Activated naive CD4-positive, alpha-beta T cell treated with anti-CD3 and anti-CD28 coated beads, Interleukin-2, amount 10 ng/mL, durations not matched to agents 7 days and 5 days (primary cell): ENCODE measurements at regions not wholly inside any gene's neighbourhood (a gene's known extent, or its start where the extent isn't known, plus 50 kb on each side); places are given as distances from the start of the nearest gene placed in this dataset.

ENCODE experiments used
- CTCF ChIA-PET: fragments of 350-600 bp; sonication (Branson Sonifier 250); formaldehyde crosslinking; loops from one replicate; lab custom pipeline; 2021; ENCODE audit warnings: antibody characterized with exemption; lab: Charles Lee
- DNase-seq: peaks from one replicate; pipeline ENCODE4 v3.0.0-alpha.2; 2020
- H3K27ac Mint-ChIP-seq: one replicate; pipeline ENCODE4 v1.8.0; 2021; ENCODE audit warnings: mild to moderate bottlenecking, moderate library complexity, mixed read lengths
- H3K27me3 Mint-ChIP-seq: one replicate; pipeline ENCODE4 v1.8.0; 2021; ENCODE audit warnings: mild to moderate bottlenecking, mixed read lengths
- H3K36me3 Mint-ChIP-seq: one replicate; pipeline ENCODE4 v1.8.0; 2021; ENCODE audit warnings: mixed read lengths
- H3K4me1 Mint-ChIP-seq: one replicate; pipeline ENCODE4 v1.8.0; 2021; ENCODE audit warnings: mixed read lengths
- H3K4me3 Mint-ChIP-seq: one replicate; pipeline ENCODE4 v1.8.0; 2021; ENCODE audit warnings: mild to moderate bottlenecking, moderate library complexity, mixed read lengths
- H3K9me3 Mint-ChIP-seq: one replicate; pipeline ENCODE4 v1.8.0; 2021; ENCODE audit warnings: mixed read lengths

DNA sequence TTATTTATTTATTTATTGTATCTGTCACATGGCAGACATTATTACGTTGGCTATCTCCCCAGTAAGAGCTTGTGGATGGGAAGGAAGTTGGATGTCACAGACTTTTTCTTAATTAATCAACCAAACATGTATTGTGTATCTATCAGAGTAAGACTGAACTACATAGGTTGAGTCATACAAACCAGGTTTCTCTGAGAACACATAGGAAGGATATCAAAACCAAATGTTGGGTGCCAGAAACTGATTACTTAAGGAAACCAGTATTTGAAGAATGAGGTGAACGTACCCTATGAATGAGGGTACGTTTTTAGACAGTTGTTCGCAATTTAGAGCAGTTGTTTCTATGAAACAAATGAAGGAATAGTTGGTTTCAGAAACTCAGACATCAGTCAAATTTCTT lies 136.4 kb downstream of the SLC17A6 start:
- no peaks in the 10 kb centered on the region for H3K9me3 Mint-ChIP-seq
- no peak for DNase-seq
- H3K4me1 Mint-ChIP-seq = no peaks in the 10 kb centered on the region
- H3K4me3 Mint-ChIP-seq = no peak overlapping the region
- H3K27ac Mint-ChIP-seq = no peak overlapping the region
- H3K36me3 Mint-ChIP-seq = no peaks in the 10 kb centered on the region
- CTCF ChIA-PET = no interaction called here
- no peaks in the 10 kb centered on the region for H3K27me3 Mint-ChIP-seq

DNA sequence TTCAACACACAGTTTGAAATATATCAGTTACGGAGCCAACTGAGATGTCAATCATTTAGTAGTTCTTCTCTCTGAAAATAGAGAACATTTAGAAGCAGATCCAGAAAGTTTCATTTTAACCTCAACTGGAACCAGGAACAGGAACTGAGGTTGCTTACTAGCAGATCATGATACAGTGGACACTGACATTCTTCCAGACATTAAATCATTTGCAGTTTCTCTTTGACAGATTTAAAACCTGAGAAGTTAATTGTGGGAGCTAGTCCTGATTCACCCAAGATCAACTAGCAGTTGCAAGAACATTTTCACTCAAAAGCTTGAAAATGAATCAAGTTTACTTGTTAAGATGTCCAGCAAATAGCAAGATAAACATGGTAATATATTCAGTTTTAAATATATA lies 135.4 kb downstream of the SLC17A6 start:
- CTCF ChIA-PET = no interaction called here
- H3K27me3 Mint-ChIP-seq = no peaks in the 10 kb centered on the region
- no peaks in the 10 kb centered on the region for H3K36me3 Mint-ChIP-seq
- no peak overlapping the region for H3K27ac Mint-ChIP-seq
- no peak for DNase-seq
- H3K9me3 Mint-ChIP-seq = no peaks in the 10 kb centered on the region
- H3K4me3 Mint-ChIP-seq = no peak overlapping the region
- H3K4me1 Mint-ChIP-seq = no peaks in the 10 kb centered on the region

DNA sequence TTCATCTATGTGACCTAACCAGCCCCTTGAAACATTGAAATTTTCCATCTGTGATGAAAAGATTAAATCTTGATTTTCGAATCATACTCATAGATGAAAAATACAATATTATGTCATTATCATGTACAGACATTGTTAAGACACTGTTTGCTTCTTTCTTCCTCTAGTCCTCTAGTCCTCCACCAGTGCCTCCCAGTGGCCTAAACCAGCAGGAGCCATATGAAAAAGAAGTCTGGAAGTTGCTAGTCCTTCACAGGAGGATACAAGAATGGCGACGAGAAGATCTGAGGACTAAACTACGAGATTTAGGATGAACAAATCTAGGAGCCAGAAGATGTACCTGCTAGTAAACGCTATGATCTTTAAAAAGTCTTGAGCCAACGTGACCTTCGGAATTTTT lies 134.1 kb downstream of the SLC17A6 start:
- Mint-ChIP-seq H3K4me3 (no peak overlapping the region), H3K4me1 (no peaks in the 10 kb centered on the region), H3K27ac (no peak overlapping the region), H3K36me3 (no peaks in the 10 kb centered on the region), H3K27me3 (no peaks in the 10 kb centered on the region), H3K9me3 (no peaks in the 10 kb centered on the region)
- DNase-seq = no peak
- CTCF ChIA-PET = no interaction called here

DNA sequence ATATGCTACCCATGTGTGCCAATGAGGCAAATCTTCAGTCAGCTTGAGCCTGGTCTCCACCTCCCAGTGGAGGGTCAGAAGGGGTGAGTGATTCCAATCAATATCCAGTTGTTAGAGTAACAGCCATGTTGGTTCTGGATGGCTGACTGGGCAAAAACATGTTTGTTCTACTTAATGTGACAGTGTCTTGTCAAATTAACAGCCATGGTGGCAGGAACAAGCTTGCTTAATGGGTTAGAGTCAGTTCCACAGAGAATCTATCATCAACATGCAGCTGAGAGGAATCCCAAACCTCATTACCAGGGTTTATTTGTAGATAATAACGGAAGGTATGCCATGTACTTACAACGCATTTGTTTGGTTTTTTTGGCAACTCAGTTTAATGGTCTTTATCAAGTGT lies 133.2 kb downstream of the SLC17A6 start:
- no peaks in the 10 kb centered on the region for H3K36me3 Mint-ChIP-seq
- CTCF ChIA-PET = interaction anchor here (0.7 kb wide), 1 partner anchor 13 kb away, joined by 3 read pairs; no protein-coding TSS in a partner anchor

DNA sequence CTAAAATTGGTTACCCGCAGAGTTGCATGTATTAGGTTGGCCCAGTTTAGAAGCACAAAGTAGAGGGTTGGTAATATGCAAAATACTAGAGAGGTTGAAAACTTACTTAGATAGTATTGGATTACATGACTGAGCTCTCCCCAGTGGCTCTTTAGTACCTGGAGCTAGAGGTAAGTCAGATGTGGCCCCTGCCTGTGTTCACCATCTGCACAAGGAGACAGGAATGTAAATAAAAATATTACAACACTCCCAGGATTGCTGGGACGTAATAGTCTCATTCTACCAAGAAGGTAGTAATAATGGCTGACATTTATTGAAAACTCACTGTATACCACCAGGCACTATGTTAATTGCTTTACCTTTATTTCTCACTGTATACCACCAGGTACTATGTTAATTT lies 129.6 kb downstream of the SLC17A6 start:
- Mint-ChIP-seq H3K27ac (no peak overlapping the region), H3K4me1 (no peaks in the 10 kb centered on the region), H3K9me3 (no peaks in the 10 kb centered on the region), H3K4me3 (no peak overlapping the region), H3K27me3 (no peaks in the 10 kb centered on the region), H3K36me3 (no peaks in the 10 kb centered on the region)
- CTCF ChIA-PET = no interaction called here
- no peak for DNase-seq

More for the DNA sequence above, 133.2 kb downstream of the SLC17A6 start:
- DNase-seq = no peak
- H3K27ac Mint-ChIP-seq = no peak overlapping the region
- no peak overlapping the region for H3K4me3 Mint-ChIP-seq
- H3K27me3 Mint-ChIP-seq = no peaks in the 10 kb centered on the region
- no peaks in the 10 kb centered on the region for H3K9me3 Mint-ChIP-seq
- no peaks in the 10 kb centered on the region for H3K4me1 Mint-ChIP-seq

DNA sequence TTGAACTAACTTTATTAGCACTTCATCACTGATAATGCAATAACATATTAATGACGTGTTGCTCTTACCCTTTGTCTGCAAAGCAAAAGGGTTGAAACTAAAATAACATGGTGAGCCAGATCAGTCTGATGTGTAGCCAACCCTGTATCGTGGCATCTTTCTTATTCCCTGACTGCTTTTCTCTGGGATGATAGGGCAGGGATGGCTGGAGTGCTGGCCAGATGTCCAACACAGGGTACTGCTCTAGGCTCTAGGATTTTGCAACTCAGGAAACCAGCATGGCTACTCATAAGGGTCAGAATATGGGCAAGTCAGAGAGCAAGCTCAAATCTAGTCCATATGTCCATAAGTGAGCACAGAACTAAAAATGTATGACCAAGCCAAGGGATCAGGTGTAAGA lies 129.1 kb downstream of the SLC17A6 start:
- CTCF ChIA-PET = no interaction called here
- Mint-ChIP-seq H3K9me3 (no peaks in the 10 kb centered on the region), H3K4me3 (no peak overlapping the region), H3K4me1 (no peaks in the 10 kb centered on the region), H3K36me3 (no peaks in the 10 kb centered on the region), H3K27me3 (no peaks in the 10 kb centered on the region), H3K27ac (no peak overlapping the region)
- no peak for DNase-seq

DNA sequence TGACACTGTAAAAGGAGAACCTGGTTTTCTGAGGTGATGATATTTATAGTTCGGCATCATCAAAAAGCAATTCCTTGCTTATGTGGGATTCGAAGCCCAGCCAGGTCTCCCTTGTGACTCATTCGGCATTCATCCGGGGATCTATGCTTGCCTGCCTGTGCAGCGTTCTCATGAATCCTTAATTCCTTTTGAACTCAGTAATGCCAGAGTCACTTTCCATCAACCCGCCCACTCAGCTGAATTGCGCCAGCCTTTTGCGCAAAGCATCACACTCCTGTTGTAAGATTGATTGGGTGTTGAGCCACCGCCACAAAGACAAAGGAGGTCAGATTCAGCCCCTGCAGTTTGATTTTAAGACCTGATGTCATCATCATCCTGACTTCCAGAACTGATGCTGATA lies 128.6 kb downstream of the SLC17A6 start:
- CTCF ChIA-PET = no interaction called here
- Mint-ChIP-seq H3K9me3 (no peaks in the 10 kb centered on the region), H3K36me3 (no peaks in the 10 kb centered on the region), H3K4me3 (no peak overlapping the region), H3K27me3 (no peaks in the 10 kb centered on the region), H3K27ac (no peak overlapping the region), H3K4me1 (no peaks in the 10 kb centered on the region)
- no peak for DNase-seq

DNA sequence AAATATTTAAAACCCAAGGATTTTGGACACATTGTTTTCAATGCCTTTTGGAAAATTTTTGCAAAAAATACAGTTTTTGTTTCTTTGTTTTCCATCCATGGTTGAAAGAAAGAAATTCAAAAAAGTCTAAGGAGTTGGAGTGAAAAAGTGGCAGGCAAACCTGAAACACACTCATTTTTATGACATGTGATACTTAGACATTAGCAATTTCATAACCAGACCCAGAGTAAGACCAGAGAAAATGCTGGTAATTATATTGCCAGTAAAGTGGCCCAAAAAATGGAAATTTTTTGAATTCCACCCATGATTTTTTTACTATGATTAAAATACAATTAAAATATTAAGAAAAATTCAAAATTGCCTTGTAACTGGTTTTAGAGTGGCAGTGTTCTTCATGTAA lies 128.2 kb downstream of the SLC17A6 start:
- Mint-ChIP-seq H3K4me1 (no peaks in the 10 kb centered on the region), H3K4me3 (no peak overlapping the region), H3K9me3 (no peaks in the 10 kb centered on the region), H3K36me3 (no peaks in the 10 kb centered on the region), H3K27ac (no peak overlapping the region), H3K27me3 (no peaks in the 10 kb centered on the region)
- CTCF ChIA-PET = no interaction called here
- no peak for DNase-seq

DNA sequence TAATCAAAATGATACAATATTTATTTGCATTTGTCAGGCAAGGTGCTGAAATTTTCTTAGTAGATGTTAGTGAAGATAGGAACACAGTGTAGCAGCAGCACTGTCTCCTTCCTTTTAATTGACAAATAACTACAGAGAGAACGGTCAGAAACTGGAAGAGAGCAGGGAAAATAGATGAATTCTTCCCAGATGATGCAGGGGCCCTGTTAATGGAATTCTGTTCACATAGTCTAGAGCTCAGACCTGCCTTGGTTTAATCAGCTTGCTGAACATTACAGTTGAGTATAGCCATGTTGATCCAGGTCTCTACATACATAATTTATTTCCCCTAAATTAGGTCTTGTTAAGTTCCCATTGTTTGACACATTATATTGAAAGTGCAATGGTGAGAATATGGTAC lies 127.4 kb downstream of the SLC17A6 start:
- Mint-ChIP-seq H3K4me3 (no peak overlapping the region), H3K9me3 (no peaks in the 10 kb centered on the region), H3K36me3 (no peaks in the 10 kb centered on the region), H3K4me1 (no peaks in the 10 kb centered on the region), H3K27me3 (no peaks in the 10 kb centered on the region), H3K27ac (no peak overlapping the region)
- no peak for DNase-seq
- CTCF ChIA-PET = no interaction called here

DNA sequence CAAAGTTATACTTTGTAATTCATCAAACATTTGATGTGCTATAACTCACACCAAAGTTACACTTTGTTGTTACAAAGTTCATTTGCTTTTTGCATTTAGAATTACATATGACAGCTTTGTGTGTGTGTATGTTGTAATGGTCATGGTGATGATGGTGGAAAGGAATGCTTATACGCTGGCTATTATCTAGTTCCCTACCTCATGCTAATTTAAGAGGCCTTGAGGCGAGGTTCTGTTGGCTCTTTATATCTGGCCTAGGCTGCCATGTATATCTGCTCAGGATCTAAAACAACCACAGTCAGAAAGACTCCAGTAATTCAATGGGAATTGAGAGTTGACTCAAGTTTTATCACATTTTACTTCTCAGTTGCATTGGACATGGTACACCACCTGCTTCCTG lies 123.4 kb downstream of the SLC17A6 start:
- H3K27ac Mint-ChIP-seq = no peak overlapping the region
- H3K36me3 Mint-ChIP-seq = no peaks in the 10 kb centered on the region
- no peaks in the 10 kb centered on the region for H3K9me3 Mint-ChIP-seq
- no peak for DNase-seq
- CTCF ChIA-PET = no interaction called here
- no peaks in the 10 kb centered on the region for H3K4me1 Mint-ChIP-seq
- H3K27me3 Mint-ChIP-seq = no peaks in the 10 kb centered on the region
- H3K4me3 Mint-ChIP-seq = no peak overlapping the region

DNA sequence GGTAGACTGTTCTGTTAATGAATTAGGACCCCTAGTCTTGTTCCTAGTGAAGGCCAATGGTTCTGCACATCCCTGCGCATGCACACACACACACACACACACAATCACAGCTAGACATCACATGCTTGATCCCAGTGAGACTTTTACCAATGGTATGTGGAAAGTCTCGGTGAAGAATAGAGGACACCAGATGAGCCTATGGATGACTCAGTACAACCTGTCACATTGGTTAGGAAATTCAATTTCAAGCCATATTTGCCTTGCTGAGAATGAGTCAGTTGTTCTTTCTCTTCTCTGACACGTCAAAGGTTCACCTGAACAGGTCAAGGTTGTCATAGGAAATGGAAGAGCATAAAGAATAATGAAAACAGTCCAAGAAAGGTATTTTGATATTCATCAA lies 122.0 kb downstream of the SLC17A6 start:
- no peak overlapping the region for H3K4me3 Mint-ChIP-seq
- H3K4me1 Mint-ChIP-seq = no peaks in the 10 kb centered on the region
- H3K9me3 Mint-ChIP-seq = no peaks in the 10 kb centered on the region
- CTCF ChIA-PET = no interaction called here
- DNase-seq = no peak
- H3K27me3 Mint-ChIP-seq = no peaks in the 10 kb centered on the region
- H3K27ac Mint-ChIP-seq = no peak overlapping the region
- H3K36me3 Mint-ChIP-seq = no peaks in the 10 kb centered on the region

DNA sequence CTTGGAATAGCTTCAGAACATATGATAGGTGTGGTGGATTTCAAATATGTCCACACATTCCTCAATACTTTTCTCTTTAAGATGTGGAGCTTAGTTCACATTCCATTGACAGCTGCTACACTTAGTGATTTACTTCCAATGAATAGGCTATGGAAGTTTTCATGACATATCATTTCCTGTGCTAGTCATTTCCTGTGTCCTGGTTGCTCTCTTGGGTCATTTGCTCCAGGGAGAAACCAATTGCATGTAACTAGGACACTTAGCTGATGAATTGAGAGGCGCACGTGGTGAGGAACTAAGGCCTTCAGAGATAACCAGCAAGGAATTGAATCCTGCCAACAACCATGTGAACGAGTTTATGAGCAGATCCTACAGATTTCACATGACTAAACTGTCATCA lies 120.9 kb downstream of the SLC17A6 start:
- Mint-ChIP-seq H3K27me3 (no peaks in the 10 kb centered on the region), H3K36me3 (no peaks in the 10 kb centered on the region), H3K4me1 (no peaks in the 10 kb centered on the region), H3K27ac (no peak overlapping the region), H3K4me3 (no peak overlapping the region), H3K9me3 (no peaks in the 10 kb centered on the region)
- CTCF ChIA-PET = no interaction called here
- no peak for DNase-seq

DNA sequence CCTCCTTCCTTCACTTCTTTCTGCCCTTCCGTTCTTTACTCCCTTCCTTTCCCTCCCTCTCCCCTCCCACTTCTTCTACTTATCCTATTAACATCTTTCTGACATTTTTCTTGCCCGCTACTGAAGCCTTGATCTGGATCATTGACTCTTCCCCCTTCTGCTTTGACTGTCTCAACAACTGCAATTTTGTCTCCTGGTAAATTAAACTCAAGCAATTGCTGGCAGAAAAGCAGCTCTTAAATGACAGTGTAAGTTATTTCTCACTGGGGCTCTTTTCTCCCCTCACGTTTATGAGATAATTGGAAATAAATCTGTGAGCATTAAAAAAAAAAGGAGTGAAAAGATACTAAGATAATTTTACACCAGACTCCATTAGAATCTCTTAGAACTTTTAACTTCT lies 120.0 kb downstream of the SLC17A6 start:
- DNase-seq = no peak
- CTCF ChIA-PET = interaction anchor here (0.6 kb wide), 1 partner anchor 13 kb away, joined by 3 read pairs; no protein-coding TSS in a partner anchor
- H3K27ac Mint-ChIP-seq = no peak overlapping the region

DNA sequence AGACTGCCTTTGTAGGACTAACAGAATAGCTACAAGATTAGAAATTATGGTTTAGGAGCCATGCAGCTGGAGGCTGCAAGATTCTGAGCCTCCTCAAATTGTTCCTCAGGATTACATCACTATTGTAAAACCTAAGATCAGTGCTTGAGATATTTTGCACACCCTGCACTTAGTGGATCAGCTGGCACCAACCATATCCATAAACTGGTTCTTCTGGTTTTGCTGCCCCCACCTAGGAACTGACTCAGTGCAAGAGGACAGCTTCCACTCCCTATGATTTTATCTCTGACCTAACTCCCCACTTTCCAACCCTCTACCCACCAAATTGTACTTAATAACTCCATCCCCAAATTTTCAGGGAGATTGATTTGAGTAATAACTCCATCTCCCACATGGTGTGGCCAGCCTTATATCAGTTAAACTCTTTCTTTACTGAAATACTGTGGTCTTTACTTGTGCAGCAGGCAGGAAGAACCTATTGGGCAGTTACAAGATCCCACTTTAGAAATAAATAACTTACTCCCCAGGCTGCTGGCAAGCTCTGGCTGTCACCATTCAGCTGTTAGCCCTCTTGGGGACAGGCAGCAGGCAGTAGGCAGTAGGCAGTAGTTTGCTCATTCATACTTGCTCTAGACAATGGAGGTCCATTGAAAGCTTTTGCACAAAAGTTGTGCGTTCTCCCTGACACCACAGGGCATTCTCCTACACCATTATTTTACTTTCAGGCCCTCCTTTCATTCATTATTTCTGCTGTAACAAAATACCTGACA lies 119.0 kb downstream of the SLC17A6 start:
- Mint-ChIP-seq H3K27me3 (no peaks in the 10 kb centered on the region), H3K4me1 (no peaks in the 10 kb centered on the region), H3K9me3 (no peaks in the 10 kb centered on the region), H3K36me3 (no peaks in the 10 kb centered on the region), H3K27ac (no peak overlapping the region), H3K4me3 (no peak overlapping the region)
- no peak for DNase-seq
- CTCF ChIA-PET = interaction anchor here (0.6 kb wide), 1 partner anchor 211 kb away, joined by 5 read pairs; no protein-coding TSS in a partner anchor

More for the DNA sequence above, 120.0 kb downstream of the SLC17A6 start:
- Mint-ChIP-seq H3K4me1 (no peaks in the 10 kb centered on the region), H3K9me3 (no peaks in the 10 kb centered on the region), H3K27me3 (no peaks in the 10 kb centered on the region), H3K4me3 (no peak overlapping the region), H3K36me3 (no peaks in the 10 kb centered on the region)

DNA sequence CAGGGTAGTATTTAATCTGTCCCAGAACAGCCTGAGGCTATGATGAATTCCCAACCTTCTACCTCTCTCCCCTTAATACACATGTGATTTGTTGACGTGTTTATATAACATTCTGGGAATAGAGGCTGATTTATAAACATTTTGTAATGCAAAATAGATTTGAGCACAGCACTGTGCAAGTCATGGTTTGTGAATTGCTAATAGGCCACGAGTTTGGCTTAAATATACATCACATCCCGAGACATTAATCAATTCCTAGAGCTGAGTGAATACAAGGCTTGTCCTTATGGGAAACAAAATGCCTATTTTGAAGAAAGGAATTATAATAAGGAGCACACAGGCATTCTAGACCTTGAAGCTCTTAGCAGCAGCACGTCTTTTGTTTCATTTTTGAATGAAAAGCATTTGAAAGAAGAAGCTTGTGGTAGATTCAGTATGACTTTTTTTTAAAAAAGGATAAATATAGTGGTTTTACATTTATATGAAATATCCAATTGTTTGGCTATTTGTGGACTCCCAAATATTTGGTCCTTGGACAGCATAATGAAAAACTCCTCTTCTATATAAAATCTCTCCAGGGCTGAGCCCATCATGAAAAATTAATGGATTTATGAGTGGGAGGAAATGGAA lies 116.4 kb downstream of the SLC17A6 start:
- DNase-seq = no peak
- no peaks in the 10 kb centered on the region for H3K9me3 Mint-ChIP-seq
- H3K4me3 Mint-ChIP-seq = no peak overlapping the region
- H3K36me3 Mint-ChIP-seq = no peaks in the 10 kb centered on the region
- no peak overlapping the region for H3K27ac Mint-ChIP-seq
- H3K27me3 Mint-ChIP-seq = no peaks in the 10 kb centered on the region
- CTCF ChIA-PET = no interaction called here
- no peaks in the 10 kb centered on the region for H3K4me1 Mint-ChIP-seq
